Esophagus muscularis mucosa (tissue), 4 donors: ENCODE measurements at regions not wholly inside any gene's neighbourhood (a gene's known extent, or its start where the extent isn't known, plus 50 kb on each side); places are given as distances from the start of the nearest gene placed in this dataset.

Experiments
- DNase-seq: peaks from one replicate; pipeline ENCODE4 v3.0.0-alpha.2; 2017; ENCODE audit errors: extremely low spot score
- H3K27ac ChIP-seq, 4 donors: fragments of 200-600 bp; sonication (generic); replicated peaks in 1 of 4; 1 replicate in 3 of 4; 2 replicates in 1 of 4; pipeline ENCODE4 v1.5.1; 2016 to 2019; ENCODE audit warnings: mild to moderate bottlenecking in 1 of 4
- H3K27me3 ChIP-seq, 4 donors: fragments of 200-600 bp; sonication (generic); one replicate each; pipeline versions ENCODE4 v1.5.1 to v1.6.0; 2016 to 2019
- H3K36me3 ChIP-seq, 4 donors: fragments of 200-600 bp; sonication (generic); one replicate each; pipeline ENCODE4 v1.5.1; 2016 to 2019
- H3K4me1 ChIP-seq, 4 donors: fragments of 200-600 bp; sonication (generic); one replicate each; pipeline ENCODE4 v1.5.1; 2016 to 2019
- H3K4me3 ChIP-seq, 4 donors: fragments of 200-600 bp; sonication (generic); 1 replicate in 2 of 4; 2 replicates in 2 of 4; pipeline ENCODE4 v1.5.1; 2016 to 2019; ENCODE audit warnings: mild to moderate bottlenecking in 4 of 4, moderate library complexity in 1 of 4
- H3K9me3 ChIP-seq, 4 donors: fragments of 200-600 bp; sonication (generic); 1 replicate in 3 of 4; 2 replicates in 1 of 4; pipeline ENCODE4 v1.5.1; 2016 to 2019
- EP300 ChIP-seq: sonication (generic); formaldehyde crosslinking; IDR thresholded peaks from one replicate; pipeline ENCODE4 v1.6.1; 2017; ENCODE audit warnings: antibody characterized with exemption
- POLR2A ChIP-seq: fragments of 450-650 bp; IDR thresholded peaks from one replicate; pipeline ENCODE4 v1.6.1; 2017; ENCODE audit warnings: antibody characterized with exemption, moderate library complexity, mild to moderate bottlenecking, low read depth
- POLR2AphosphoS5 ChIP-seq, 2 donors: sonication (generic); formaldehyde crosslinking; IDR thresholded peaks; one replicate each; pipeline ENCODE4 v1.6.1; 2017; ENCODE audit warnings: antibody characterized with exemption in 2 of 2
- WGBS: methylation state at CpG from one replicate; pipeline ENCODE4 v1.1.5; 2018; 5-methylcytosine and 5-hydroxymethylcytosine counted together
- intact Hi-C: fragments of 100-400 bp; cut with DNase I; formaldehyde crosslinking; loops from one replicate; pipeline ENCODE4 v1.15.1; 2023
- TF ChIP-seq, protein P1 (sequence below), 3 experiments: fragments of 200-600 bp in 2 of 3; fragments of 450-650 bp in 1 of 3; sonication (generic) in 2 of 3; IDR thresholded peaks; one replicate each; pipeline ENCODE4 v1.5.1; 2017 to 2019; ENCODE audit warnings: antibody characterized with exemption in 3 of 3, mild to moderate bottlenecking in 2 of 3, moderate library complexity in 1 of 3

DNA sequence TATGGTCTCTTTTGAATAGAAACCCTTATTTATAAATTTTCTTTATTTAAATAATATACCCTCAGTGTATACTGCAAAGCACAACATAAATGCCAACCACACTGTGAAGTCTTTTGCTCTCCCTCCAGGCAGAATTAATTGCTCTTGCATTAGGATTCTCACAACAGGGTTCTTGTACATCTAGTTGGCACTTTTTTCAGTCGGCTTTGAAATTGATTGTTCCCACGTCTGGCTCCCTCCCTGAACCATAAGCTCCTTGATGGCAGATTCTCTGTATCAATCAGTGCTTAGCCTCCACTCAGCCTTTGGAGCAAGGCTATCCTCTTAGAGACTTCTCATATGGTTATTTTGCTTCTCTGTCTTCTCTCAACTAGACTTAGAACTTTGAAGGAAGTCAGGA lies 288.0 kb upstream of the POU3F2 start:
- Histone ChIP-seq H3K27ac (no peak overlapping the region), H3K4me3 (no peak overlapping the region), H3K4me1 (no peaks in the 10 kb centered on the region), H3K36me3 (no peaks in the 10 kb centered on the region), H3K27me3 (no peaks in the 10 kb centered on the region), H3K9me3 (no peaks in the 10 kb centered on the region)
- 56% methylated on average over 2 of the region's 2 CpGs for WGBS
- TF ChIP-seq, protein P1, sequence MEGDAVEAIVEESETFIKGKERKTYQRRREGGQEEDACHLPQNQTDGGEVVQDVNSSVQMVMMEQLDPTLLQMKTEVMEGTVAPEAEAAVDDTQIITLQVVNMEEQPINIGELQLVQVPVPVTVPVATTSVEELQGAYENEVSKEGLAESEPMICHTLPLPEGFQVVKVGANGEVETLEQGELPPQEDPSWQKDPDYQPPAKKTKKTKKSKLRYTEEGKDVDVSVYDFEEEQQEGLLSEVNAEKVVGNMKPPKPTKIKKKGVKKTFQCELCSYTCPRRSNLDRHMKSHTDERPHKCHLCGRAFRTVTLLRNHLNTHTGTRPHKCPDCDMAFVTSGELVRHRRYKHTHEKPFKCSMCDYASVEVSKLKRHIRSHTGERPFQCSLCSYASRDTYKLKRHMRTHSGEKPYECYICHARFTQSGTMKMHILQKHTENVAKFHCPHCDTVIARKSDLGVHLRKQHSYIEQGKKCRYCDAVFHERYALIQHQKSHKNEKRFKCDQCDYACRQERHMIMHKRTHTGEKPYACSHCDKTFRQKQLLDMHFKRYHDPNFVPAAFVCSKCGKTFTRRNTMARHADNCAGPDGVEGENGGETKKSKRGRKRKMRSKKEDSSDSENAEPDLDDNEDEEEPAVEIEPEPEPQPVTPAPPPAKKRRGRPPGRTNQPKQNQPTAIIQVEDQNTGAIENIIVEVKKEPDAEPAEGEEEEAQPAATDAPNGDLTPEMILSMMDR (IDR thresholded peaks at IDR 0.05) = no peak
- TF ChIP-seq POLR2AphosphoS5 (IDR thresholded peaks at IDR 0.05) (no peak), EP300 (no peak), POLR2A (no peak)
- DNase-seq = no peak
- intact Hi-C loops = no loop called here

GRCh38 chr6:98547151-98547550 lies 287.2 kb upstream of the POU3F2 start:
- H3K36me3 ChIP-seq = no peaks in the 10 kb centered on the region
- TF ChIP-seq EP300 = no peak
- TF ChIP-seq, protein P1 (IDR thresholded peaks at IDR 0.05) = no peak
- no peak for TF ChIP-seq POLR2A
- TF ChIP-seq POLR2AphosphoS5 (IDR thresholded peaks at IDR 0.05) = no peak
- no peaks in the 10 kb centered on the region for H3K4me1 ChIP-seq
- no peaks in the 10 kb centered on the region for H3K27me3 ChIP-seq
- no peaks in the 10 kb centered on the region for H3K9me3 ChIP-seq
- no peak overlapping the region for H3K27ac ChIP-seq
- no peak overlapping the region for H3K4me3 ChIP-seq
- WGBS = 69% methylated on average over 6 of the region's 6 CpGs
- no peak for DNase-seq
- intact Hi-C loops = no loop called here

GRCh38 chr6:98547634-98548033 lies 286.7 kb upstream of the POU3F2 start:
- no peaks in the 10 kb centered on the region for H3K27me3 ChIP-seq
- H3K36me3 ChIP-seq = no peaks in the 10 kb centered on the region
- no peak overlapping the region for H3K27ac ChIP-seq
- intact Hi-C loops = no loop called here
- WGBS = 43% methylated on average over 5 of the region's 5 CpGs
- no peak overlapping the region for H3K4me3 ChIP-seq
- TF ChIP-seq, protein P1 (IDR thresholded peaks at IDR 0.05) = no peak
- TF ChIP-seq EP300 = no peak
- no peak for TF ChIP-seq POLR2AphosphoS5 (IDR thresholded peaks at IDR 0.05)
- no peak for TF ChIP-seq POLR2A
- DNase-seq = no peak
- no peaks in the 10 kb centered on the region for H3K9me3 ChIP-seq
- no peaks in the 10 kb centered on the region for H3K4me1 ChIP-seq

GRCh38 chr6:98548301-98548700 lies 286.1 kb upstream of the POU3F2 start:
- 54% methylated on average over 1 of the region's 1 CpG for WGBS
- H3K9me3 ChIP-seq = no peaks in the 10 kb centered on the region
- H3K27me3 ChIP-seq = no peaks in the 10 kb centered on the region
- DNase-seq = no peak
- intact Hi-C loops = no loop called here
- no peaks in the 10 kb centered on the region for H3K36me3 ChIP-seq
- no peak overlapping the region for H3K27ac ChIP-seq
- TF ChIP-seq POLR2A (no peak), EP300 (no peak), POLR2AphosphoS5 (IDR thresholded peaks at IDR 0.05) (no peak)
- TF ChIP-seq, protein P1 (IDR thresholded peaks at IDR 0.05) = no peak
- no peak overlapping the region for H3K4me3 ChIP-seq
- H3K4me1 ChIP-seq = no peaks in the 10 kb centered on the region

- H3K27me3 ChIP-seq = no peaks in the 10 kb centered on the region
- H3K4me1 ChIP-seq = no peaks in the 10 kb centered on the region
- DNase-seq = no peak
- TF ChIP-seq POLR2A = no peak
- no peak for TF ChIP-seq EP300
- no peak for TF ChIP-seq POLR2AphosphoS5 (IDR thresholded peaks at IDR 0.05)
- TF ChIP-seq, protein P1 (IDR thresholded peaks at IDR 0.05) = no peak
- H3K27ac ChIP-seq = no peak overlapping the region
- no peaks in the 10 kb centered on the region for H3K9me3 ChIP-seq
- no peak overlapping the region for H3K4me3 ChIP-seq
- 89% methylated on average over 2 of the region's 2 CpGs for WGBS
- intact Hi-C loops = no loop called here
- no peaks in the 10 kb centered on the region for H3K36me3 ChIP-seq
Observed at GRCh38 chr6:98560418-98560817, 274.0 kb upstream of the POU3F2 start.
